Activated T-cell treated with anti-CD3 and anti-CD28 coated beads for 1 hour (primary cell): ENCODE measurements at regions not wholly inside any gene's neighbourhood (a gene's known extent, or its start where the extent isn't known, plus 50 kb on each side); places are given as distances from the start of the nearest gene placed in this dataset.
"Not testable (repeated sequence)": the region's sequence is repeated elsewhere in the genome, so short reads cannot be mapped to it uniquely, and the experiment has no call there.

Source experiments
- DNase-seq: peaks from one replicate; pipeline ENCODE4 v3.0.0-alpha.2; 2020; ENCODE audit warnings: low read depth

DNA sequence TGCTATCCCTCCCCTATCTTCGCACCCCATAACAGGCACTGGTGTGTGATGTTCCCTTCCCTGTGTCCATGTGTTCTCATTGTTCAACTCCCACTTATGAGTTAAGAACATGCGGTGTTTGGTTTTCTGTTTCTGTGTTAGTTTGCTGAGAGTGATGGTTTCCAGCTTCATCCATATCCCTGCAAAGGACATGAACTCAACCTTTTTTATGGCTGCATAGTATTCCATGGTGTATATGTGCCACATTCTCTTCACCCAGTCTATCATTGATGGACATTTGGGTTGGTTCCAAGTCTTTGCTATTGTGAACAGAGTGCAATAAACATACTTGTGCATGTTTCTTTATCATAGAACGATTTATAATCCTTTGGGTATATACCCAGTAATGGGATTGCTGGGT is 84.7 kb upstream of the GATB start:
- not testable (repeated sequence) for DNase-seq

DNA sequence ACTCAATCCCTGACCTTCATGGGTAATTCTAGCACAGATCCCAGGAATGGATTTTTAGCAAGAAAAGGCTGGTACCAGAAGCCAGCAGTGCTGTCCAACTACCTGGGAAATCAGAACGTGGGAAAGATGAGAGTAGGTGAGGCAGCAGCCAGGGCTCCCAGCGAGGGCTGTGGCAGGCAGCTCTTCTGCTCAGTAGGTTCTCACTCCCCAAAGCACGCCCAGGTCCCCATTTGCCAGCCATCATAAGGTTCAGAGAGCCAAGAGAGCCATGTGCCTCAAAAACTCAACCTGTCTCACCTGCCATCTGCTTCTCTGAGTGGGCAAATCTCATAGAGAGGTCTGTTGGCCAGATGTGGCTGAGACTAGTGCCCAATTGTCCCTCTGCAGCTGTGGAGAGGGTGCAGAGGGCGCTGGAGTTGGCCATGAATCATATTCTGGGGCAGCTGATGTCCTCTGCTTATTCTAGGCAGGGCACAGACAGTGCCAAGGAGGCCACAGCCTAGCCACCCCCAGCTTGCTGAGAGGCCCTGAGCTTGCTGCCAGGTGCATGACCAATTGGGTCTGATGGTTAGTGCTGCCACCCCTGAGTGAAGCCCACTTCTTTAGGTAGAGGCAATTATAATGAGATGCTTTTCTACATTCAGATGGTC is 81.7 kb upstream of the GATB start:
- DNase-seq, result no peak

DNA sequence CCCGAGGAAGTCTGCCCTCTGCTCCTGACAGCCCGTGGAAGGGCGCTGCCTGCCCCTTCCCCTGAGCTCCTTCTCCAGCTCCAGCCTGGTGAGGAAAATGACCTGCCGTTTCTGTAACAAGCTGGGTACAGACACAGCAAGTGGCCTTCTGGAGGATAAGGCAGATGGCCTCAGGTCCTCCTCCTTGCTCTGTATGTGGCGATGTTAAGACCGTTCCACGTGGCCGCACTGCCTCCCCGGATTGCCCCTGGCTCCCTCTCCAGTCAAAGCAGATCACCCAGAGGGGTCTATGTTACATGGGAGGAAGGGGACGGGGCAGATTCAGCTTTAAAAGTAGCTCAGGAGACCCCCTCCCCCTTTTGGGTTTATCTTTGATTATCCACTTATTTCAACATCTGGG is 80.3 kb upstream of the GATB start:
- no peak for DNase-seq

DNA sequence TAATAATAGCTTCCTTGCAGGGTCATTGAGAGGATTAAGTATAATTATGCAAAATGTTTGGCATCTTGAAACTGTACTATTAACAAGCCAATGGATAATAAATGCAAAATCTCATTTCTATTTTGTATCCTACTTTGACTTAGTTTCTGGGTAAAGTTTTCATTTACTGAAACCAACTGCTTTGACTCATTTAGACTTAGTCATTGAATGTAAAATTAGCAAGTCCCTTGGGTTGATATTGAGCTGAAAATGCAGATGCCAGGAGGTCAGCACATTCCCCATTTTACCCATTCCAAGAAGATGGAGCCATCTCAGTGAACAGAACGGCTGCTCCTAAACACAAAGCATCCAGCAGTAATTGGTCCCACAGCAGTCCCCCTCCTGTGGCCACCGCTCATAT is 74.7 kb upstream of the GATB start:
- no peak for DNase-seq

DNA sequence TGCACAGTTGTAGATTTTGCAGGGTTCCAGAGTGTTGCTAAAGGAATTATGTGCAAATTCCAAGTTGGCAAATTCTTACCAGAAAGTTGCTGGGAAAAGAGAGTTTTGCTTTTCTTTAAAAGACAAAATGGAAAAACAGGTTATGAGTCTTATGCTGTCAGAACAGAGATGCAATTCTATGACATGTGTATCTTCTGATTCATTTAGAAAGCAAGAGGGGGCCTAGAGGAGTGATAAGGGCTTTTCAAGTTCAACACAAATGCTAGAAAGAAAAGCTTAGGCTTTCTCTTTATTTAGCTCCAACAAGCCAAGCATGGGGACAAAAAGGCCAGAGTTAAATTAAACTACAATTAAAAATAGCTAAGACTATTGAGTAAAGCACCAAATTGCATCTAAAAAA is 72.4 kb upstream of the GATB start:
- DNase-seq, result no peak

DNA sequence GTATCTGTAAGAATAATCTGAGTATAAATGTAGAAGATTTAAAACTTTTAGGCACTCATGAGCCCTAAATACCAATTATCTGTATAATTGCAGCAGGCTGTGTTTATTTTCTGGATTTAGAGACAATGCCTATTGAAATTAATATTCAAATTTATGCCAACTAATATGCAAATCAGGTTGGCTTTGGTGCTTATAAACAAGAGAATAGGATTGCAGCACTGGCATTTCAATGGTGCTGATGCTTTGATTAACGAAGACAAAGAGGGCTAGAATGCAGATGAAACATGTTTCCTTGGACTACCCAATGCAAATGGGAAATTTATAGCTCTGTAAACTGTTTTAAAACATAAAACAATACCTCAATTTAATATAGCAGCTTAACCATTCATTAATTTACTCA is 70.7 kb upstream of the GATB start:
- DNase-seq, result no peak

DNA sequence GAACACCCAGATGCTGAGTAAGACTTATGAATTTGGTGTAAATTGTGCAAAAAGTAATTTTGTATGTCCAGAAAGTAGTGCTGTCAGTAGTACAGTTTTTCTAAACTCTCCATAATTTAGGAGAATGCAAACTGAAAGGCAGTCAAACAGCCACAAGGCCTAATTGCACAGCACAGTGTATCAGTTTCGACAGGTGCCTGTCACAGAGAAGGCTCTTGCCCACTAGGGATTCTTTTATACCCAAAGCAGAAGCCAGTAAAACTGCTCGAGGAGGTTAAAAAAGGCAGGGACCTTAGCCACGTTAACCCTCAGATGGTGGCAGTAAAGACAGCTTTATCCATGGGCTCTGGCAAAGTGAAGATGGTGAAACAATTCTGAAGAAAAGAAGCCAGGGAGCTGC is 69.4 kb upstream of the GATB start:
- DNase-seq, result no peak

DNA sequence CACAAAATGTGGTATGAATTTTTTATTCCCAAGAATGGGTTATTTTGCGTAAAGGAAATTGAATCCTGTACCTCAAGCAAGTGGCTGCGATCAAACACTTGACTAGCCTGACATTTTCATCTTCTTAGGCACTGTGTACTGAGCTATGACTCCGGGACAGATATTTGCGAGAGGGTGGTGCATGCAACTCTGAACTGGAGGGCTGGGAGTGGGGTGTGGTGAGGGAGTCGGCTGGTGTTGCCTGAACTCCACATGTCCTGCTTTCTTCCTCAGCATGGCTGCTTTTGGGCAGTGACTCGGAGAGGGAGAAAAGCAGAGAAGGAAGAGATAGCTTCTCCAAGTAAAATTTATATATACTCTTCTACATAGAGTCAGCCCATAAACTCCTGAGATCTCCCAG is 68.5 kb upstream of the GATB start:
- no peak for DNase-seq

DNA sequence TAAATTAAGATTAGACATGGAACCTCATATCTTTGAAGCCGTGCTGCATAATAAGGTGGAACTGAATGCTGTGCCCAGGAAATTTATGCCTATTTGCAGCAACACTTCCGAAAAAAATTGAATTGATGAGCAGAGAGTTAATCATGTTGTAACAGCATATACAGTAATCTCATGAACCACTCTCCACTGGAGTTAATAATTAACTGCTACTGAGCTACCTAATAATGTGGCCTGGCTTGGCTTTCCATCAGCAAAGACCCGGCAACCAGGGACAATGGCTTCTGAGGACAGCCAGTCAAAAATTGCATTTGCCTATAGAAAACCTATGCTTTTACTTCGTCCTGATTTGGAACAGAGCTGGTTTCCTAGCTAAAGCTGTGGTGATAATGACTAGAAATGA is 63.8 kb upstream of the GATB start:
- DNase-seq, result no peak

DNA sequence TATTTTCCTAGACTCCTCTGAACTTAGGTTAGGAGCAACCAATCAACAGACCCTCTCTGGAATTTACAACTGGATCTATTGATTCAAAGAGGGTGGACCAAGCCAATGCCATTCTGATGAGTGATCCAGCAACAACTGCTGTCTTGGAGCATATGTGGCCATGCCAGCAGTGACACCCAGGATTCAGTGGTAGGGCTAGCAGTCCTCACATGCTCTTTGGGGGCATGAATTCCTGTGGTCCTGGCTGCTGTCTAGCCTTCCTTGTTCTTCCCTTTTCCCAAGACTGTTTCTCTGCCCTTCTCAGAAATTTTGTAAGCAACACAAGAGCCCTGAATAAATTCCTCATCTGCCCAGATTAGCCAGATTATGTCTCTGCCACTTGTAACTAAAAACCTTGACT is 61.5 kb upstream of the GATB start:
- no peak for DNase-seq

DNA sequence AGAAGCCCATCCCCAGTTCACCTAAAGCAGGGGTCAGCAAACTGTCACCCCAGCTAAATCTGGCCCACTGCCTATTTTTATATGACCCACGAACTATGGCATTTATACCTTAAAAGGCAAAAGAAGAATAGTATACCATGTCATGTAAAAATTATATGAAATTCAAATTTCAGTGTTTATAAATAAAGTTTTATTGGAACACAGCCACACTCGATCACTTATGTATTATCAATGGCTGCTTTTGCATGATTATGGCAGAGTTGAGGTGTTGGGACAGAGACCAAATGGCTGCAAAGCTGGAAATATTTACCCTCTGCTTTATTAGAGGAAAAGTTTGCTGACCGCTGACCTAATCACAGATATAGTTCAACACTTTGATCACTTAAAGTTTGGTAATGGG is 59.2 kb upstream of the GATB start:
- DNase-seq, result no peak

DNA sequence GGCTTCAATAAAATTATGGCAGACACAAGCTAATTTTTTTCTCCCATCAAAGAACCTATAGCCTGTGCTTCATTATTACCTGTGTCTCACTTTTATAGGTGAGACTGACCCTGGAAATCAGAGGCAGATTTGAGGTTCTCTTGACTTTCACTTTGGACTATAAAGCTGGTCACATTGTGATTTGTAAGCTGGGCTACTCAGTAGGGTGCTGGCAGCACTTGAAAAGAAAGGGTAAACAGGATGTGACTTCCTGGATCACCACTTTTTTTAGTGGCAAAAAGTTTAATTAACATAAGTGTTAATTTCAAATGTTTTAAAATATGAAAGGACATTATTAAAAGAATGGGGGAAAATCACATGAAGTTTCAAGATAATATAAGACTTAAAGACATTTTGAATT is 50.6 kb upstream of the GATB start:
- no peak for DNase-seq
